Astrocyte (in vitro differentiated cells and primary cell): ENCODE measurements at regions not wholly inside any gene's neighbourhood (a gene's known extent, or its start where the extent isn't known, plus 50 kb on each side); places are given as distances from the start of the nearest gene placed in this dataset.

Experiments
- DNase-seq: peaks from one replicate; pipeline ENCODE4 v3.0.0-alpha.2; 2010; ENCODE audit warnings: low read depth
- FAIRE-seq: peaks from 2 replicates; lab custom pipeline; 2011; peaks lifted over from hg19 to GRCh38; lab: Jason Lieb, UNC
- H2AFZ ChIP-seq: 2 replicates; pipeline ENCODE4 v1.6.0; 2012; ENCODE audit warnings: low read depth, low read length, inconsistent platforms
- H3K27ac ChIP-seq: 2 replicates; pipeline ENCODE4 v1.5.1; 2011; ENCODE audit warnings: low read depth, low read length, inconsistent platforms
- H3K27me3 ChIP-seq: 2 replicates; pipeline ENCODE4 v1.6.0; 2011; ENCODE audit warnings: low read length, inconsistent platforms; ENCODE audit not compliant: insufficient read depth
- H3K36me3 ChIP-seq: 2 replicates; pipeline ENCODE4 v1.5.1; 2011; ENCODE audit warnings: low read length, inconsistent platforms; ENCODE audit not compliant: insufficient read depth
- H3K4me1 ChIP-seq: 2 replicates; pipeline ENCODE4 v1.5.1; 2011; ENCODE audit warnings: low read length, inconsistent platforms; ENCODE audit not compliant: insufficient read depth
- H3K4me2 ChIP-seq: 2 replicates; pipeline ENCODE4 v1.6.0; 2012; ENCODE audit warnings: low read length, inconsistent platforms
- H3K4me3 ChIP-seq: 2 replicates; pipeline ENCODE4 v1.5.1; 2011; ENCODE audit warnings: low read depth, mild to moderate bottlenecking, low read length, inconsistent platforms; ENCODE audit not compliant: insufficient read depth
- H3K79me2 ChIP-seq: 2 replicates; pipeline ENCODE4 v1.6.0; 2012; ENCODE audit warnings: mild to moderate bottlenecking, low read length, inconsistent platforms; ENCODE audit not compliant: insufficient read depth
- H3K9ac ChIP-seq: 2 replicates; pipeline ENCODE4 v1.6.0; 2012; ENCODE audit warnings: mild to moderate bottlenecking, low read length, inconsistent platforms
- H3K9me3 ChIP-seq: 2 replicates; pipeline ENCODE4 v1.5.1; 2012; ENCODE audit warnings: low read depth, mild to moderate bottlenecking, low read length, inconsistent platforms; ENCODE audit not compliant: insufficient read depth
- H4K20me1 ChIP-seq: 2 replicates; pipeline ENCODE4 v1.6.0; 2012; ENCODE audit warnings: low read length, inconsistent platforms; ENCODE audit not compliant: insufficient read depth
- H3K27ac Mint-ChIP-seq: one replicate; pipeline ENCODE4 v1.8.0; 2021; ENCODE audit warnings: mild to moderate bottlenecking, mixed read lengths; ENCODE audit not compliant: unreplicated experiment
- H3K27me3 Mint-ChIP-seq: one replicate; pipeline ENCODE4 v1.8.0; 2021; ENCODE audit warnings: low read depth, mixed read lengths; ENCODE audit not compliant: unreplicated experiment
- H3K36me3 Mint-ChIP-seq: one replicate; pipeline ENCODE4 v1.8.0; 2021; ENCODE audit warnings: low read depth, mixed read lengths; ENCODE audit not compliant: unreplicated experiment
- H3K4me1 Mint-ChIP-seq: one replicate; pipeline ENCODE4 v1.8.0; 2021; ENCODE audit warnings: low read depth, mixed read lengths; ENCODE audit not compliant: unreplicated experiment
- H3K4me3 Mint-ChIP-seq: one replicate; pipeline ENCODE4 v1.8.0; 2021; ENCODE audit warnings: mild to moderate bottlenecking, moderate library complexity, mixed read lengths; ENCODE audit not compliant: unreplicated experiment
- H3K9me3 Mint-ChIP-seq: one replicate; pipeline ENCODE4 v1.8.0; 2021; ENCODE audit warnings: mild to moderate bottlenecking, mixed read lengths; ENCODE audit not compliant: unreplicated experiment
- CTCF ChIP-seq: IDR thresholded peaks from 2 replicates; pipeline ENCODE4 v1.5.1; 2011; ENCODE audit warnings: low read depth, mild to moderate bottlenecking, inconsistent platforms, low read length, moderate library complexity; ENCODE audit not compliant: insufficient read depth
- EZH2 ChIP-seq: IDR thresholded peaks from 2 replicates; pipeline ENCODE4 v1.6.1; 2012; ENCODE audit warnings: mild to moderate bottlenecking, low read length, inconsistent platforms; ENCODE audit not compliant: insufficient read depth

GRCh38 chr18:67310826-67311225 lies 205.7 kb downstream of the DSEL start:
- Histone ChIP-seq H3K36me3 (no peaks in the 10 kb centered on the region), H3K4me1 (no peaks in the 10 kb centered on the region), H3K9ac (no peak overlapping the region), H3K27me3 (no peaks in the 10 kb centered on the region), H3K9me3 (no peaks in the 10 kb centered on the region), H3K27ac (no peak overlapping the region), H4K20me1 (no peaks in the 10 kb centered on the region), H3K4me2 (no peak overlapping the region), H2AFZ (no peak overlapping the region), H3K79me2 (no peaks in the 10 kb centered on the region), H3K4me3 (no peak overlapping the region)
- H3K36me3 Mint-ChIP-seq: no peaks in the 10 kb centered on the region
- peaks cover 2% of the 10 kb centered on the region for H3K4me1 Mint-ChIP-seq
- TF ChIP-seq CTCF: no peak
- no peak for TF ChIP-seq EZH2
- DNase-seq (peak; percentile 13), FAIRE-seq (no peak)
- H3K4me3 Mint-ChIP-seq: no peak overlapping the region
- no peak overlapping the region for H3K27ac Mint-ChIP-seq
- H3K27me3 Mint-ChIP-seq: no peaks in the 10 kb centered on the region
- no peaks in the 10 kb centered on the region for H3K9me3 Mint-ChIP-seq

DNA sequence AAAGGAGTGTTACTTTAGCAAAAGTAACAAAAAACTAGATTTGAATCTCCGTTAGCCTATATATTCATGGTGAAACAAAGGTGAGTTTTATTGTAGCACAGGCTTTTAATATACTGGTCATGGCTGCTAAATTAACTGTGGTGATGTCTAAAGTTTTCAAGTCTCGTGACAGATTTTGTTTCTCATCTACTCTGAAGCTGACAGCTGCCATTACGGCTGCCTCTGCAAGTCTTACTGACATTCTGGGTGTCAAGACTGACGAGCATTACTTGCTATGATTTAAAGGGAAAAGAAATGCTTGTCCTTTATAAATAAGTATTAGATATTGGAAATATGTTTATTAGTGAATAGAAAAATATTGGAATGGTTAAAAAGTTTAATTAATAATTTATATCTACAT lies 207.7 kb downstream of the DSEL start:
- H3K36me3 Mint-ChIP-seq: no peaks in the 10 kb centered on the region
- no peak overlapping the region for H3K9ac ChIP-seq
- H3K27me3 ChIP-seq: no peaks in the 10 kb centered on the region
- no peaks in the 10 kb centered on the region for H3K79me2 ChIP-seq
- TF ChIP-seq CTCF (no peak), EZH2 (no peak)
- H4K20me1 ChIP-seq: no peaks in the 10 kb centered on the region
- no peak overlapping the region for H3K4me2 ChIP-seq
- H3K9me3 ChIP-seq: no peaks in the 10 kb centered on the region
- H2AFZ ChIP-seq: no peak overlapping the region
- DNase-seq: no peak
- peaks cover 2% of the 10 kb centered on the region for H3K4me1 Mint-ChIP-seq
- H3K4me1 ChIP-seq: no peaks in the 10 kb centered on the region
- H3K9me3 Mint-ChIP-seq: no peaks in the 10 kb centered on the region
- H3K27ac Mint-ChIP-seq: no peak overlapping the region
- H3K4me3 ChIP-seq: no peak overlapping the region
- no peaks in the 10 kb centered on the region for H3K36me3 ChIP-seq
- H3K4me3 Mint-ChIP-seq: no peak overlapping the region
- no peak overlapping the region for H3K27ac ChIP-seq
- no peak for FAIRE-seq
- H3K27me3 Mint-ChIP-seq: no peaks in the 10 kb centered on the region

GRCh38 chr18:67305466-67305865 lies 211.1 kb downstream of the DSEL start:
- Histone ChIP-seq H4K20me1 (no peaks in the 10 kb centered on the region), H3K4me3 (no peak overlapping the region), H3K36me3 (no peaks in the 10 kb centered on the region), H3K79me2 (no peaks in the 10 kb centered on the region), H3K27ac (no peak overlapping the region), H2AFZ (no peak overlapping the region), H3K9ac (no peak overlapping the region), H3K4me1 (peaks cover 2% of the 10 kb centered on the region), H3K27me3 (no peaks in the 10 kb centered on the region), H3K4me2 (no peak overlapping the region), H3K9me3 (peaks cover 5% of the 10 kb centered on the region)
- TF ChIP-seq EZH2: no peak
- TF ChIP-seq CTCF: no peak
- peaks cover 2% of the 10 kb centered on the region for H3K36me3 Mint-ChIP-seq
- no peak overlapping the region for H3K27ac Mint-ChIP-seq
- H3K27me3 Mint-ChIP-seq: no peaks in the 10 kb centered on the region
- H3K4me3 Mint-ChIP-seq: no peak overlapping the region
- FAIRE-seq (no peak), DNase-seq (no peak)
- no peaks in the 10 kb centered on the region for H3K9me3 Mint-ChIP-seq
- H3K4me1 Mint-ChIP-seq: peaks cover 7% of the 10 kb centered on the region
